GM23338 (cell line): ENCODE measurements at regions not wholly inside any gene's neighbourhood (a gene's known extent, or its start where the extent isn't known, plus 50 kb on each side); places are given as distances from the start of the nearest gene placed in this dataset.

Source experiments
- ATAC-seq: fragments of 200-7000 bp; cut with Tn5 transposase; 3 replicates; pipeline ENCODE4 v1.9.1; 2020
- DNase-seq: peaks from one replicate; pipeline ENCODE4 v3.0.0-alpha.2; 2015; ENCODE audit warnings: low spot score
- H2AFZ ChIP-seq: fragments of 200-600 bp; sonication (generic); 2 replicates; pipeline ENCODE4 v1.8.0; 2016; ENCODE audit warnings: antibody characterized with exemption, mild to moderate bottlenecking, moderate library complexity
- H3F3A ChIP-seq: fragments of 200-600 bp; sonication (generic); replicated peaks from 2 replicates; pipeline ENCODE4 v1.8.0; 2017; ENCODE audit warnings: antibody characterized with exemption, mixed run types, low read depth
- H3K27ac ChIP-seq: fragments of 200-600 bp; sonication (generic); 2 replicates; pipeline ENCODE4 v1.6.1; 2016; ENCODE audit warnings: low read depth
- H3K27me3 ChIP-seq: fragments of 200-600 bp; sonication (generic); 2 replicates; pipeline ENCODE4 v1.8.0; 2016; ENCODE audit warnings: mild to moderate bottlenecking, mixed run types, moderate library complexity; ENCODE audit not compliant: insufficient read depth
- H3K36me3 ChIP-seq: fragments of 200-600 bp; sonication (generic); 2 replicates; pipeline ENCODE4 v1.8.0; 2016; ENCODE audit warnings: mild to moderate bottlenecking; ENCODE audit not compliant: insufficient read depth
- H3K4me1 ChIP-seq: fragments of 200-600 bp; sonication (generic); 2 replicates; pipeline ENCODE4 v1.8.0; 2016; ENCODE audit warnings: mild to moderate bottlenecking, moderate library complexity; ENCODE audit not compliant: insufficient read depth
- H3K4me2 ChIP-seq: fragments of 200-600 bp; sonication (generic); 2 replicates; pipeline ENCODE4 v1.7.1; 2017; ENCODE audit warnings: mixed run types
- H3K4me3 ChIP-seq: fragments of 200-600 bp; sonication (generic); 2 replicates; pipeline ENCODE4 v1.6.1; 2016; ENCODE audit warnings: mixed run types
- H3K79me2 ChIP-seq: fragments of 200-600 bp; sonication (generic); replicated peaks from 2 replicates; pipeline ENCODE4 v1.8.0; 2017; ENCODE audit warnings: mild to moderate bottlenecking; ENCODE audit not compliant: insufficient read depth
- H3K9me2 ChIP-seq: fragments of 200-600 bp; sonication (generic); 2 replicates; pipeline ENCODE4 v1.8.0; 2017; ENCODE audit not compliant: insufficient read depth
- H4K20me1 ChIP-seq: fragments of 200-600 bp; sonication (generic); replicated peaks from 2 replicates; pipeline ENCODE4 v1.8.0; 2017; ENCODE audit warnings: mild to moderate bottlenecking; ENCODE audit not compliant: insufficient read depth
- H3K27ac Mint-ChIP-seq: 2 replicates; pipeline ENCODE4 v1.8.0; 2020; ENCODE audit warnings: inconsistent platforms, mild to moderate bottlenecking, moderate library complexity, mixed read lengths
- H3K27me3 Mint-ChIP-seq: 3 replicates; pipeline ENCODE4 v1.8.0; 2022; ENCODE audit warnings: low read depth, mild to moderate bottlenecking, moderate library complexity, mixed read lengths, inconsistent platforms; ENCODE audit not compliant: insufficient read depth, poor library complexity
- H3K36me3 Mint-ChIP-seq: 3 replicates; pipeline ENCODE4 v1.8.0; 2021; ENCODE audit warnings: low read depth, mild to moderate bottlenecking, inconsistent platforms, moderate library complexity, mixed read lengths
- H3K4me1 Mint-ChIP-seq: 3 replicates; pipeline ENCODE4 v1.8.0; 2020; ENCODE audit warnings: mild to moderate bottlenecking, inconsistent platforms, mixed read lengths
- H3K4me3 Mint-ChIP-seq: 3 replicates; pipeline ENCODE4 v1.8.0; 2021; ENCODE audit warnings: moderate library complexity, mild to moderate bottlenecking, inconsistent platforms, mixed read lengths
- H3K9me3 Mint-ChIP-seq: 3 replicates; pipeline ENCODE4 v1.8.0; 2020; ENCODE audit warnings: moderate library complexity, mild to moderate bottlenecking, inconsistent platforms, mixed read lengths
- CREB1 ChIP-seq: fragments of 250-450 bp; sonication (Bioruptor Pico); IDR thresholded peaks from 2 replicates; pipeline ENCODE4 v1.5.0; 2020; ENCODE audit warnings: low read depth, mild to moderate bottlenecking, moderate library complexity
- EZH2 ChIP-seq: fragments of 200-600 bp; sonication (generic); IDR thresholded peaks from one replicate; pipeline ENCODE4 v1.8.0; 2017; ENCODE audit warnings: antibody characterized with exemption, mild to moderate bottlenecking, low read depth; ENCODE audit not compliant: unreplicated experiment
- EZH2phosphoT487 ChIP-seq: fragments of 200-600 bp; sonication (generic); IDR thresholded peaks from one replicate; pipeline ENCODE4 v1.8.1; 2018; ENCODE audit warnings: antibody characterized with exemption; ENCODE audit not compliant: unreplicated experiment
- JUNB ChIP-seq: IDR thresholded peaks from one replicate; pipeline ENCODE4 v1.6.1; 2016; ENCODE audit warnings: antibody characterized with exemption; ENCODE audit not compliant: unreplicated experiment
- POLR2AphosphoS5 ChIP-seq: IDR thresholded peaks from 2 replicates; pipeline ENCODE4 v1.6.1; 2016; ENCODE audit warnings: antibody characterized with exemption, low read depth
- STAT1 ChIP-seq: IDR thresholded peaks from one replicate; pipeline ENCODE4 v1.6.1; 2016; ENCODE audit warnings: antibody characterized with exemption; ENCODE audit not compliant: unreplicated experiment
- ZNF114 ChIP-seq: fragments of 250-450 bp; sonication (Bioruptor Pico); IDR thresholded peaks from 2 replicates; pipeline ENCODE4 v1.5.0; 2020; ENCODE audit warnings: mild to moderate bottlenecking, moderate library complexity
- ZNF331 ChIP-seq: fragments of 250-450 bp; sonication (Bioruptor Pico); IDR thresholded peaks from 2 replicates; pipeline ENCODE4 v1.5.0; 2020; ENCODE audit warnings: low read depth, mild to moderate bottlenecking, moderate library complexity
- TF ChIP-seq, protein P1 (sequence below): fragments of 250-450 bp; sonication (Bioruptor Pico); IDR thresholded peaks from 2 replicates; pipeline ENCODE4 v1.5.0; 2020; ENCODE audit warnings: mild to moderate bottlenecking, moderate library complexity
- TF ChIP-seq, protein P2 (sequence below): IDR thresholded peaks from 2 replicates; pipeline ENCODE4 v1.6.1; 2016; ENCODE audit warnings: antibody characterized with exemption
- TF ChIP-seq, protein P3 (sequence below): IDR thresholded peaks from one replicate; pipeline ENCODE4 v1.6.1; 2018; ENCODE audit warnings: antibody characterized with exemption; ENCODE audit not compliant: unreplicated experiment
- TF ChIP-seq, protein P4 (sequence below), 2 experiments: fragments of 200-600 bp in 1 of 2; sonication (generic) in 1 of 2; conservative IDR thresholded peaks; 2 replicates each; pipeline versions ENCODE4 v1.5.1 to v1.6.1; 2016 to 2017; ENCODE audit warnings: antibody characterized with exemption in 2 of 2, low read depth in 2 of 2, mild to moderate bottlenecking in 2 of 2, moderate library complexity in 1 of 2

DNA sequence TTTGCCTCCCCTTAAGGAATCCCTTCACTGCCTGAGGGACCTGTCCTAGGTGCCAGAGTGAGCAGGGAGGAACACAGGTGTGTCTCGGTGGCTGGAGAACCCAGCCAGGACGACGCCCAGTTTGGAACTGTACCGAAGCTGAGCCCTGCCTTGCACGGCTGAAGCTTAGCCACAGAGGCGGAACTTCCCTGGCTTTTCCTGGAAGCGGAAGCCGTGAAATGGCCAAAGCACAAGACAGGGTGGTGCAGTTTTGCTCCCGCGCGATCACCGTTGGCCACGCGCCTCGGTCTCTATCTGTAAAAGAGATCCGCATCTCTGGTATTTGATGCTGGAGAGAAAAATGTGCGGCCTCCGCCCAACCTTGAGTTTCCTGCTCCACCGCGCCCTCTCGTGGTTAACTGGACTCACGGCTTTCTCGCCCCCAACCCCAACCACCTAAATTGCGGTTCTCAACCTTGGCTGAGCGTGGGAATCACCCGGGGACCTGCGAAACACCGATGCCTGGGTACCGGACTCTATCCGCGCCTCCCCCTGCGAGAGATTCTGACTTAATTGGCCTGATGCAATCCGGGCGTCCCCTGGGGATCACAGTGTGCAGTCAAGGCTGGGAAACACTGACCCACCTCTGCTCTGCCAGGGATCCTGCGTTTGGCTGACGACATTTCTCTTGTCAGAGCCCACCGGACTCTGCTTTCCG, 70.7 kb upstream of the ABHD2 start:
- Histone ChIP-seq H3K4me2 (peak overlapping the region; percentile 61), H3K79me2 (no peaks in the 10 kb centered on the region), H4K20me1 (no peaks in the 10 kb centered on the region), H3K4me3 (peak overlapping the region; percentile 26), H3K36me3 (peaks cover 12% of the 10 kb centered on the region; the same call in 1 of the 2 replicates), H3F3A (no peaks in the 10 kb centered on the region), H3K27me3 (peaks cover 9% of the 10 kb centered on the region; the same call in 1 of the 2 replicates), H3K4me1 (peaks cover 34% of the 10 kb centered on the region), H3K27ac (no peak overlapping the region), H2AFZ (no peak overlapping the region), H3K9me2 (no peaks in the 10 kb centered on the region)
- TF ChIP-seq STAT1, result no peak
- TF ChIP-seq JUNB, result no peak
- TF ChIP-seq, protein P1, sequence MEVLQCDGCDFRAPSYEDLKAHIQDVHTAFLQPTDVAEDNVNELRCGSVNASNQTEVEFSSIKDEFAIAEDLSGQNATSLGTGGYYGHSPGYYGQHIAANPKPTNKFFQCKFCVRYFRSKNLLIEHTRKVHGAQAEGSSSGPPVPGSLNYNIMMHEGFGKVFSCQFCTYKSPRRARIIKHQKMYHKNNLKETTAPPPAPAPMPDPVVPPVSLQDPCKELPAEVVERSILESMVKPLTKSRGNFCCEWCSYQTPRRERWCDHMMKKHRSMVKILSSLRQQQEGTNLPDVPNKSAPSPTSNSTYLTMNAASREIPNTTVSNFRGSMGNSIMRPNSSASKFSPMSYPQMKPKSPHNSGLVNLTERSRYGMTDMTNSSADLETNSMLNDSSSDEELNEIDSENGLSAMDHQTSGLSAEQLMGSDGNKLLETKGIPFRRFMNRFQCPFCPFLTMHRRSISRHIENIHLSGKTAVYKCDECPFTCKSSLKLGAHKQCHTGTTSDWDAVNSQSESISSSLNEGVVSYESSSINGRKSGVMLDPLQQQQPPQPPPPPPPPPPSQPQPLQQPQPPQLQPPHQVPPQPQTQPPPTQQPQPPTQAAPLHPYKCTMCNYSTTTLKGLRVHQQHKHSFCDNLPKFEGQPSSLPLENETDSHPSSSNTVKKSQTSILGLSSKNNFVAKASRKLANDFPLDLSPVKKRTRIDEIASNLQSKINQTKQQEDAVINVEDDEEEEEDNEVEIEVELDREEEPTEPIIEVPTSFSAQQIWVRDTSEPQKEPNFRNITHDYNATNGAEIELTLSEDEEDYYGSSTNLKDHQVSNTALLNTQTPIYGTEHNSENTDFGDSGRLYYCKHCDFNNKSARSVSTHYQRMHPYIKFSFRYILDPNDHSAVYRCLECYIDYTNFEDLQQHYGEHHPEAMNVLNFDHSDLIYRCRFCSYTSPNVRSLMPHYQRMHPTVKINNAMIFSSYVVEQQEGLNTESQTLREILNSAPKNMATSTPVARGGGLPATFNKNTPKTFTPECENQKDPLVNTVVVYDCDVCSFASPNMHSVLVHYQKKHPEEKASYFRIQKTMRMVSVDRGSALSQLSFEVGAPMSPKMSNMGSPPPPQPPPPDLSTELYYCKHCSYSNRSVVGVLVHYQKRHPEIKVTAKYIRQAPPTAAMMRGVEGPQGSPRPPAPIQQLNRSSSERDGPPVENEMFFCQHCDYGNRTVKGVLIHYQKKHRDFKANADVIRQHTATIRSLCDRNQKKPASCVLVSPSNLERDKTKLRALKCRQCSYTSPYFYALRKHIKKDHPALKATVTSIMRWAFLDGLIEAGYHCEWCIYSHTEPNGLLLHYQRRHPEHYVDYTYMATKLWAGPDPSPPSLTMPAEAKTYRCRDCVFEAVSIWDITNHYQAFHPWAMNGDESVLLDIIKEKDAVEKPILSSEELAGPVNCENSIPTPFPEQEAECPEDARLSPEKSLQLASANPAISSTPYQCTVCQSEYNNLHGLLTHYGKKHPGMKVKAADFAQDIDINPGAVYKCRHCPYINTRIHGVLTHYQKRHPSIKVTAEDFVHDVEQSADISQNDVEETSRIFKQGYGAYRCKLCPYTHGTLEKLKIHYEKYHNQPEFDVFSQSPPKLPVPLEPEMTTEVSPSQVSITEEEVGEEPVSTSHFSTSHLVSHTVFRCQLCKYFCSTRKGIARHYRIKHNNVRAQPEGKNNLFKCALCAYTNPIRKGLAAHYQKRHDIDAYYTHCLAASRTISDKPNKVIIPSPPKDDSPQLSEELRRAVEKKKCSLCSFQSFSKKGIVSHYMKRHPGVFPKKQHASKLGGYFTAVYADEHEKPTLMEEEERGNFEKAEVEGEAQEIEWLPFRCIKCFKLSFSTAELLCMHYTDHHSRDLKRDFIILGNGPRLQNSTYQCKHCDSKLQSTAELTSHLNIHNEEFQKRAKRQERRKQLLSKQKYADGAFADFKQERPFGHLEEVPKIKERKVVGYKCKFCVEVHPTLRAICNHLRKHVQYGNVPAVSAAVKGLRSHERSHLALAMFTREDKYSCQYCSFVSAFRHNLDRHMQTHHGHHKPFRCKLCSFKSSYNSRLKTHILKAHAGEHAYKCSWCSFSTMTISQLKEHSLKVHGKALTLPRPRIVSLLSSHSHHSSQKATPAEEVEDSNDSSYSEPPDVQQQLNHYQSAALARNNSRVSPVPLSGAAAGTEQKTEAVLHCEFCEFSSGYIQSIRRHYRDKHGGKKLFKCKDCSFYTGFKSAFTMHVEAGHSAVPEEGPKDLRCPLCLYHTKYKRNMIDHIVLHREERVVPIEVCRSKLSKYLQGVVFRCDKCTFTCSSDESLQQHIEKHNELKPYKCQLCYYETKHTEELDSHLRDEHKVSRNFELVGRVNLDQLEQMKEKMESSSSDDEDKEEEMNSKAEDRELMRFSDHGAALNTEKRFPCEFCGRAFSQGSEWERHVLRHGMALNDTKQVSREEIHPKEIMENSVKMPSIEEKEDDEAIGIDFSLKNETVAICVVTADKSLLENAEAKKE, result no peak
- no peak for TF ChIP-seq ZNF114
- no peak for TF ChIP-seq ZNF331
- TF ChIP-seq EZH2, result no peak
- TF ChIP-seq POLR2AphosphoS5, result peak; percentile 33; the same call in 1 of the 2 replicates
- TF ChIP-seq, protein P2, sequence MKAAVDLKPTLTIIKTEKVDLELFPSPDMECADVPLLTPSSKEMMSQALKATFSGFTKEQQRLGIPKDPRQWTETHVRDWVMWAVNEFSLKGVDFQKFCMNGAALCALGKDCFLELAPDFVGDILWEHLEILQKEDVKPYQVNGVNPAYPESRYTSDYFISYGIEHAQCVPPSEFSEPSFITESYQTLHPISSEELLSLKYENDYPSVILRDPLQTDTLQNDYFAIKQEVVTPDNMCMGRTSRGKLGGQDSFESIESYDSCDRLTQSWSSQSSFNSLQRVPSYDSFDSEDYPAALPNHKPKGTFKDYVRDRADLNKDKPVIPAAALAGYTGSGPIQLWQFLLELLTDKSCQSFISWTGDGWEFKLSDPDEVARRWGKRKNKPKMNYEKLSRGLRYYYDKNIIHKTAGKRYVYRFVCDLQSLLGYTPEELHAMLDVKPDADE, result no peak
- TF ChIP-seq, protein P3, sequence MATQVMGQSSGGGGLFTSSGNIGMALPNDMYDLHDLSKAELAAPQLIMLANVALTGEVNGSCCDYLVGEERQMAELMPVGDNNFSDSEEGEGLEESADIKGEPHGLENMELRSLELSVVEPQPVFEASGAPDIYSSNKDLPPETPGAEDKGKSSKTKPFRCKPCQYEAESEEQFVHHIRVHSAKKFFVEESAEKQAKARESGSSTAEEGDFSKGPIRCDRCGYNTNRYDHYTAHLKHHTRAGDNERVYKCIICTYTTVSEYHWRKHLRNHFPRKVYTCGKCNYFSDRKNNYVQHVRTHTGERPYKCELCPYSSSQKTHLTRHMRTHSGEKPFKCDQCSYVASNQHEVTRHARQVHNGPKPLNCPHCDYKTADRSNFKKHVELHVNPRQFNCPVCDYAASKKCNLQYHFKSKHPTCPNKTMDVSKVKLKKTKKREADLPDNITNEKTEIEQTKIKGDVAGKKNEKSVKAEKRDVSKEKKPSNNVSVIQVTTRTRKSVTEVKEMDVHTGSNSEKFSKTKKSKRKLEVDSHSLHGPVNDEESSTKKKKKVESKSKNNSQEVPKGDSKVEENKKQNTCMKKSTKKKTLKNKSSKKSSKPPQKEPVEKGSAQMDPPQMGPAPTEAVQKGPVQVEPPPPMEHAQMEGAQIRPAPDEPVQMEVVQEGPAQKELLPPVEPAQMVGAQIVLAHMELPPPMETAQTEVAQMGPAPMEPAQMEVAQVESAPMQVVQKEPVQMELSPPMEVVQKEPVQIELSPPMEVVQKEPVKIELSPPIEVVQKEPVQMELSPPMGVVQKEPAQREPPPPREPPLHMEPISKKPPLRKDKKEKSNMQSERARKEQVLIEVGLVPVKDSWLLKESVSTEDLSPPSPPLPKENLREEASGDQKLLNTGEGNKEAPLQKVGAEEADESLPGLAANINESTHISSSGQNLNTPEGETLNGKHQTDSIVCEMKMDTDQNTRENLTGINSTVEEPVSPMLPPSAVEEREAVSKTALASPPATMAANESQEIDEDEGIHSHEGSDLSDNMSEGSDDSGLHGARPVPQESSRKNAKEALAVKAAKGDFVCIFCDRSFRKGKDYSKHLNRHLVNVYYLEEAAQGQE, result no peak
- TF ChIP-seq CREB1 (CRISPR knock-in tag), result peak; percentile 40; the same call in 1 of the 2 replicates
- TF ChIP-seq, protein P4, sequence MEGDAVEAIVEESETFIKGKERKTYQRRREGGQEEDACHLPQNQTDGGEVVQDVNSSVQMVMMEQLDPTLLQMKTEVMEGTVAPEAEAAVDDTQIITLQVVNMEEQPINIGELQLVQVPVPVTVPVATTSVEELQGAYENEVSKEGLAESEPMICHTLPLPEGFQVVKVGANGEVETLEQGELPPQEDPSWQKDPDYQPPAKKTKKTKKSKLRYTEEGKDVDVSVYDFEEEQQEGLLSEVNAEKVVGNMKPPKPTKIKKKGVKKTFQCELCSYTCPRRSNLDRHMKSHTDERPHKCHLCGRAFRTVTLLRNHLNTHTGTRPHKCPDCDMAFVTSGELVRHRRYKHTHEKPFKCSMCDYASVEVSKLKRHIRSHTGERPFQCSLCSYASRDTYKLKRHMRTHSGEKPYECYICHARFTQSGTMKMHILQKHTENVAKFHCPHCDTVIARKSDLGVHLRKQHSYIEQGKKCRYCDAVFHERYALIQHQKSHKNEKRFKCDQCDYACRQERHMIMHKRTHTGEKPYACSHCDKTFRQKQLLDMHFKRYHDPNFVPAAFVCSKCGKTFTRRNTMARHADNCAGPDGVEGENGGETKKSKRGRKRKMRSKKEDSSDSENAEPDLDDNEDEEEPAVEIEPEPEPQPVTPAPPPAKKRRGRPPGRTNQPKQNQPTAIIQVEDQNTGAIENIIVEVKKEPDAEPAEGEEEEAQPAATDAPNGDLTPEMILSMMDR (conservative IDR thresholded peaks at IDR 0.05; ENCODE audit: low read depth in 2 of 2), result peak; percentile 87 to 90
- no peak for TF ChIP-seq EZH2phosphoT487
- ATAC-seq (peak; percentile 94), DNase-seq (peak; percentile 98)
- Mint-ChIP-seq H3K4me1 (peaks cover 29% of the 10 kb centered on the region), H3K27ac (no peak overlapping the region), H3K4me3 (peak overlapping the region; percentile 50), H3K9me3 (peaks cover 31% of the 10 kb centered on the region), H3K27me3 (peaks cover 15% of the 10 kb centered on the region), H3K36me3 (peaks cover 35% of the 10 kb centered on the region)
